Activated naive CD8-positive, alpha-beta T cell treated with anti-CD3 and anti-CD28 coated beads, Interleukin-2, amount 10 ng/mL, durations not matched to agents 7 days and 5 days (primary cell): ENCODE measurements at regions not wholly inside any gene's neighbourhood (a gene's known extent, or its start where the extent isn't known, plus 50 kb on each side); places are given as distances from the start of the nearest gene placed in this dataset.
"Not testable (repeated sequence)": the region's sequence is repeated elsewhere in the genome, so short reads cannot be mapped to it uniquely, and the experiment has no call there.

Experiments
- ATAC-seq: fragments of 150-1000 bp; cut with Tn5 transposase; one replicate; pipeline ENCODE4 v1.10.0; 2021; ENCODE audit warnings: low read depth, moderate library complexity
- POLR2A ChIA-PET: fragments of 350-600 bp; sonication (Branson Sonifier 250); formaldehyde crosslinking; loops from one replicate; lab custom pipeline; 2021; ENCODE audit warnings: antibody characterized with exemption; lab: Charles Lee
- DNase-seq: peaks from one replicate; pipeline ENCODE4 v3.0.0; 2021
- H3K27ac Mint-ChIP-seq: one replicate; pipeline ENCODE4 v1.8.0; 2022; ENCODE audit warnings: mild to moderate bottlenecking, mixed read lengths
- H3K27me3 Mint-ChIP-seq: one replicate; pipeline ENCODE4 v1.8.0; 2022; ENCODE audit warnings: mild to moderate bottlenecking, moderate library complexity, mixed read lengths
- H3K36me3 Mint-ChIP-seq: one replicate; pipeline ENCODE4 v1.8.0; 2021; ENCODE audit warnings: mild to moderate bottlenecking, mixed read lengths
- H3K4me1 Mint-ChIP-seq: one replicate; pipeline ENCODE4 v1.8.0; 2021; ENCODE audit warnings: mixed read lengths
- H3K4me3 Mint-ChIP-seq: one replicate; pipeline ENCODE4 v1.8.0; 2022; ENCODE audit warnings: mild to moderate bottlenecking, moderate library complexity, mixed read lengths
- H3K9me3 Mint-ChIP-seq: one replicate; pipeline ENCODE4 v1.8.0; 2021; ENCODE audit warnings: mixed read lengths

DNA sequence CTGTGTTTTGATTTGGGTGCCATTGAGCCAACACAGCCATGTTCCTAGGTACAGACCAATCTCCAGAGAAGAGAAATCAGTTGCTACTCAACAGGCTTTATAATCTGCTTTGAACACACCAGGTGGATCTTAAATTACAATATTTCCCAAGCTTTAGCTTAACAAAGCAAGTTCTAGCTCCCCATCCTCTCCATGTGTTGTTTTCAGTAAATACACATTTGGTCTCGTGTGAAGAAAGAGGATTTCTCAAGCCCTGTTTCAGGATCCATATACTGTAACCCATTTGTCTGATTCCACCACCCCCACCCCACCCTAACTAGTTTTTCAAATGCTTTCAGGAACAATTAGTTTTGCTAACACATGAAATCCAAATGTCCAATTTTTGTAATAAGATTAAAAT lies 109.6 kb upstream of the NIPBL start:
- POLR2A ChIA-PET: no interaction called here
- Mint-ChIP-seq H3K4me1 (no peaks in the 10 kb centered on the region), H3K27me3 (peaks cover 2% of the 10 kb centered on the region), H3K9me3 (peaks cover 5% of the 10 kb centered on the region), H3K27ac (no peak overlapping the region), H3K36me3 (no peaks in the 10 kb centered on the region), H3K4me3 (no peak overlapping the region)
- no peak for DNase-seq
- no peak for ATAC-seq

DNA sequence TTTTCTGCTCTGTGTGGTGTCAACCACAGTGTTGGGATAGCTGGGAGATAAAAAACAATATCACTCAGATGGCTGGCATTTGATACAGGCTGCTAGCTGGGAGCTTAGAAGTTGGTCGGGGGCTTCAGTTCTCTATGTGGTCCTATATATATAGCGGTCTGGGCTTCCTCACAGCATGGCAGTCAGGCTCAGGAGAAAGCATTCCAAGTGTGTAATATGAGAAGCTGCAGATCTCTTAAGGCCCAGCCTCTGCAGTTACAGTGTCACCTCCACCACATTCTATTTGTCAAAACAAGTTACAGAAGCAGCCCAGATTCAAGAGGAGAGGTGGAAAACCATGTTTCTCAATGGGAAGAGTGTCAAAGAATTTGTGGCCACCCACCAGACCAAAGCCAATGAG lies 108.1 kb upstream of the NIPBL start:
- ATAC-seq: no peak
- H3K27me3 Mint-ChIP-seq: peaks cover 2% of the 10 kb centered on the region
- POLR2A ChIA-PET: no interaction called here
- no peaks in the 10 kb centered on the region for H3K4me1 Mint-ChIP-seq
- no peaks in the 10 kb centered on the region for H3K36me3 Mint-ChIP-seq
- H3K4me3 Mint-ChIP-seq: no peak overlapping the region
- no peak for DNase-seq
- H3K9me3 Mint-ChIP-seq: peaks cover 5% of the 10 kb centered on the region
- no peak overlapping the region for H3K27ac Mint-ChIP-seq

DNA sequence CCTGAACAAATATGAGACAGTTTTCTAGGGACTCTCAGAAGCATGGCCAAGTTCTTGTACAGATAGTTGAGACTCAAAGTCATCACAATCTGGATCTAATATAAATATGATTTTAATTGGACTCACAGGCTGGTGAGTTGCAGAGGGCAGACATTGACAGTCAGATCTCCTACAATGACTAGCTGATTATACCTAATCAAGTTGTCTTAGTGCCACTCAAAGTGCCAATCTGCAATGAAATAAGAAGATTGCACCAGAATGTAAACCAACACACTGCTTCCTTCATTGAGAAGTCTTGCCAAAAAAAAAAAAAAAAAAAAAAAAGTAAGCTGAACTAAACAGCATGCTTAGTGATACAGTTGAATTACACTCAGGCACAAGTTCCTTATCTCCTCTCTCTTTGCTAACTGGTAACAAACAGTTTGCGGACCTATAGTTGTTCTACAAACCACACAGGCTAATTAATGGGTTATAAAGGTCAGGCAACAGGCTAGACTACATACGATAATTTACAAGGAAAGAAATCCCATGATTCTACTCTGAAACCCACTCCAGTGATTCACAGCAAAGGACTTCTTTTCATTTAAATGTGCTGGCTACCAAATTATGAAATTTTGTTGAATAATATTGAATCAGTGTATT lies 107.3 kb upstream of the NIPBL start:
- DNase-seq: no peak
- Mint-ChIP-seq H3K27me3 (peaks cover 2% of the 10 kb centered on the region), H3K27ac (no peak overlapping the region), H3K9me3 (peaks cover 5% of the 10 kb centered on the region), H3K4me1 (no peaks in the 10 kb centered on the region), H3K4me3 (no peak overlapping the region), H3K36me3 (no peaks in the 10 kb centered on the region)
- POLR2A ChIA-PET: no interaction called here
- ATAC-seq: no peak

DNA sequence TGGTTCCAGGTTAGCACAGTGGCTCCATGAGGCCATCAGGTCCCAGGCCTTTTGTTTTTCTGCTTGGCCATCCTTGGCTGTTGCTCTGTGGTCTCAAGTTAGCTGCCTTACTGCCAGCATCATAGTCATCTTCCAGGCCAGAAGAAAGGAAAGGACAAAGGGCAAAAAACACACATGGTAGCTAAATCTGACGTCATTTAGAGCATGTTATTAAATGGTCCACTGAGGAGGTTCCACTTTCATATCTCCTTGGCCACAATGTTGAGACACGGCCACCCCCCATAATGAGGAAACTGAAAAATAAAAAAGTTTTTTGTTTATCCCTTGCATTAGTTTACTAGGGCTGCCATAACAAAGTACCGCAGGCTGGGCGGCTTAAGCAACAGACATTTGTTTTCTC lies 106.4 kb upstream of the NIPBL start:
- Mint-ChIP-seq H3K4me1 (no peaks in the 10 kb centered on the region), H3K36me3 (no peaks in the 10 kb centered on the region), H3K9me3 (peaks cover 5% of the 10 kb centered on the region), H3K4me3 (no peak overlapping the region), H3K27ac (no peak overlapping the region), H3K27me3 (peaks cover 2% of the 10 kb centered on the region)
- POLR2A ChIA-PET: no interaction called here
- ATAC-seq: no peak
- no peak for DNase-seq

DNA sequence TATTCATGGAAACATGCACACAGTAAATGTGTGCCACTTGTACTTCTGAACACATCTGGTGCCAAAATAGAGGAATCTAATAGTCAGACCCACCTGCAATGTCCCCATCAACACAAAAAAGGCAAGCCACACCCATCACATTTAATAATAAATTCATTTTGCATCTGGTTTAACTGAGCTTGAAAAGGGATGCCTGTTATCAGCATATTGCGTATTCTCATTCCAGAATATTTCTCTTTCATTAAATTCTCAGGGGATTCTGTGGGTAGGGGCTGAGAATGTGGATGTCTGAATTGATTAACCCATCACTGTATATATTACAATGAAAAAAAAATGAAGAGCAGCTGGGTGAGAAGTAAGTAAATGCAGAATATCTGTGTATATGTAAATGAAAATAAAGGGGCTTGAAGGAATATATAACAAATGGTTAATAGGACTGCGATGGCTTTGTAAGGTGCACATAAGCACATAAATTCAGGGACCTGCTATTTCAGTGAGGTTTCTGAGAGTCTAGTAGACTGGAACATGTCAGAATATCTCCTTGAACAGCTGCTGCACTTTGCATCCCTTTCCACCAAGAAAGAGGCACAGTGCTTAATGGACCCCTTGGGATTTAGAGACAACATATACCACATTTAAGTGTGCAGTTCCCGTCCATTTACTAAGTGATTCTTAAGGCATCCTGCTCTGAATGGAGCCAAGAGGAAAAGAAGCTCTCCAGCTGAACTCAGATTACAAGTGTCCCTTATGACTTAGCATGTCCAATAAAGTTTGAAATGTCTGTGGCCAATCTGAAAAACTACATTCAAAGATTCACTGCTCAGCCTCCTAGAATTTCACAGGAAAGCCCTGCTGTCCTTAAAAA lies 104.1 kb upstream of the NIPBL start:
- peaks cover 2% of the 10 kb centered on the region for H3K27me3 Mint-ChIP-seq
- H3K36me3 Mint-ChIP-seq: no peaks in the 10 kb centered on the region
- H3K9me3 Mint-ChIP-seq: no peaks in the 10 kb centered on the region
- H3K4me3 Mint-ChIP-seq: no peak overlapping the region
- no peak for DNase-seq
- ATAC-seq: no peak
- no peak overlapping the region for H3K27ac Mint-ChIP-seq
- no peaks in the 10 kb centered on the region for H3K4me1 Mint-ChIP-seq
- POLR2A ChIA-PET: no interaction called here

DNA sequence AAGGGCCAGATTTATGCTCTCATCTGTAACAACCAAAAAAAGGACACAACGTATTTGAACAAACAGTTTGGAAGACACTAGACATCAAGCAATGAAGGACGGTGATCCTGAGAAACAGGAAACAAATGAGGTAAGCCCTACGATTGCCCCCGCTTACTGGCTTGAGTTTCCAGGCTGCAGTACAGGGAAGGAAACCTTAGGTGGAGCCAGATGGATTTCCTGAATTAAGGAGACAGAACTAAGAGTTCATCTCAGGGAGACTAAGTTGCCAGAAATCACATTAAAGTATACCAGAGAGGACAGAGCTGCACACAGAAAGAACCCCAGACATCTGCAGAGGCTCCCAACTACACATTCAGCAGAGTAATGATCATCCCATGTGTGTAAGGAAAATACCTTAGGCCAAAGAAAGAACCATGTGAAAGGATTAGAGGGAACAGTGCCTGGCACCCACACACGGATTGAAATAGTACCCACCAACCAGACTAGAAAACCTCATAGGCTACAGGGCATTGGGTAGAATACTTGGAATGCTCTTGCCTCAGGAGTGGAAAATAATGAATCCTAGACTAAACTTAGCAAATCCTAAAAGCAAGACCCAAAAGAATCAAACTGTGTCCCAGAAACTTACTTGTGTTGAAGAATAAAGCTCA lies 99.3 kb upstream of the NIPBL start:
- ATAC-seq (no peak), DNase-seq (no peak)
- POLR2A ChIA-PET: no interaction called here
- Mint-ChIP-seq H3K36me3 (no peaks in the 10 kb centered on the region), H3K4me3 (no peak overlapping the region), H3K9me3 (peaks cover 2% of the 10 kb centered on the region), H3K27me3 (peaks cover 7% of the 10 kb centered on the region), H3K27ac (no peak overlapping the region), H3K4me1 (no peaks in the 10 kb centered on the region)

DNA sequence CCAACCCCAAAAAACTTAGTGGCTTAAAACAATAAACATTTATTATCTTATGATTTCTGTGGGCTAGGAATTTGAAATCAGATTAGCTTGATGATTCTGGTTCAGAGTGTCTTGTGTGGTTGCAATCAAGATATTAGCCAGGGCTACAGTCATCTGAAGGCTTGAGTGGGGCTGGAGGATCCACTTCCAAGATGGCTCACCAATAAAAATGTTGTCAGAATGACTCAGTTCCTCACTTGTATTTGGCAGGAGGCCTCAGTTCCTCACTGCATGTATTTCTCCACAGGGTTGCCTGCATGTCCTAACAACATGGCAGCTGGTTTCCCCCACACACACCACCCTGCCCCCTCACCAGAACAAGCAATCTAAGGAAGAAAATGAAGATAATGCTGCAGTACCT lies 98.2 kb upstream of the NIPBL start:
- POLR2A ChIA-PET: no interaction called here
- H3K27ac Mint-ChIP-seq: no peak overlapping the region

DNA sequence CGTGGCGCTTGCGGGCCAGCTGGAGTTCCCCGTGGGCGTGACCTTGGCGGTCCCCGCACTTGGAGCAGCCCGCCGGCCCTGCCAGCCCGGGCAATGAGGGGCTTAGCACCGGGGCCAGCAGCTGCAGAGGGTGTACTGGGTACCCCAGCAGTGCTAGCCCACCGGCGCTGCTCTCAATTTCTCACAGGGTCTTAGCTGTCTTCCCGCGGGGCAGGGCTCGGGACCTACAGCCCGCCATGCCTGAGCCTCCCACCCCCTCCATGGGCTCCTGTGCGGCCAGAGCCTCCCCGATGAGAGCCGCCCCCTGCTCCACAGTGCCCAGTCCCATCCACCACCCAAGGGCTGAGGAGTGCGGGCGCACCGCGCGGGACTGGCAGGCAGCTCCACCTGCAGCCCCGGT lies 94.0 kb upstream of the NIPBL start:
- H3K27ac Mint-ChIP-seq, H3K4me3 Mint-ChIP-seq, H3K36me3 Mint-ChIP-seq, H3K4me1 Mint-ChIP-seq, H3K27me3 Mint-ChIP-seq, H3K9me3 Mint-ChIP-seq, ATAC-seq, POLR2A ChIA-PET, DNase-seq: not testable (repeated sequence)

More for the DNA sequence above, 98.2 kb upstream of the NIPBL start:
- ATAC-seq: no peak
- Mint-ChIP-seq H3K36me3 (no peaks in the 10 kb centered on the region), H3K9me3 (peaks cover 2% of the 10 kb centered on the region), H3K27me3 (peaks cover 7% of the 10 kb centered on the region), H3K4me3 (no peak overlapping the region), H3K4me1 (no peaks in the 10 kb centered on the region)
- no peak for DNase-seq

DNA sequence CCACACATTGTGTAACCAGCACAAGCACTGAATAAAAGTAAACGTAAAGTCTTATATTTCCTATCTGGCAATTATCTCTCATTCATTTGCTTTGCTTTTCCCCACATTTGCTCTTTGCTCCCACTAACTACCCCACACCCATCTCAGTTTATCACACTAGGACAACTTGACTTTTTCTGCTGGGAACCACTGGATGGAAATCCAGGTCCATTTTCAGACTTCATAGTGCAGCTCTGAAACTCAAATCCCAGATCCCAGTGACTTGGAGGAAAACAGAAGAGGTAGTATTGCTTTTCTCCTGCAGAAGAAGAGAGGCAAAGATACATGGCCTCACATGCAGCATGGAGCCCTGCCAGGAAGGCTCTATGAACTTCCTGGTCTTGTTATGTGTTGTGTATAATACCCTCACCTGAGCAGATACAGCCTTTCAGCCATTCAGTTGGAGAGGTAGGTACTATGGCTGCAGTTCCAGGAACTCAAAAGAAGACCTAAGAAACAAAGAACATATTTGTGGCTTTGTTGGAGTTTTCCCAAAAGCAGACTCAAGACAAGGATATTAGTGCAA lies 90.0 kb upstream of the NIPBL start:
- POLR2A ChIA-PET: no interaction called here
- ATAC-seq: no peak
- Mint-ChIP-seq H3K4me3 (no peak overlapping the region), H3K4me1 (no peaks in the 10 kb centered on the region), H3K27ac (no peak overlapping the region), H3K36me3 (no peaks in the 10 kb centered on the region), H3K27me3 (peaks cover 8% of the 10 kb centered on the region), H3K9me3 (no peaks in the 10 kb centered on the region)
- no peak for DNase-seq

DNA sequence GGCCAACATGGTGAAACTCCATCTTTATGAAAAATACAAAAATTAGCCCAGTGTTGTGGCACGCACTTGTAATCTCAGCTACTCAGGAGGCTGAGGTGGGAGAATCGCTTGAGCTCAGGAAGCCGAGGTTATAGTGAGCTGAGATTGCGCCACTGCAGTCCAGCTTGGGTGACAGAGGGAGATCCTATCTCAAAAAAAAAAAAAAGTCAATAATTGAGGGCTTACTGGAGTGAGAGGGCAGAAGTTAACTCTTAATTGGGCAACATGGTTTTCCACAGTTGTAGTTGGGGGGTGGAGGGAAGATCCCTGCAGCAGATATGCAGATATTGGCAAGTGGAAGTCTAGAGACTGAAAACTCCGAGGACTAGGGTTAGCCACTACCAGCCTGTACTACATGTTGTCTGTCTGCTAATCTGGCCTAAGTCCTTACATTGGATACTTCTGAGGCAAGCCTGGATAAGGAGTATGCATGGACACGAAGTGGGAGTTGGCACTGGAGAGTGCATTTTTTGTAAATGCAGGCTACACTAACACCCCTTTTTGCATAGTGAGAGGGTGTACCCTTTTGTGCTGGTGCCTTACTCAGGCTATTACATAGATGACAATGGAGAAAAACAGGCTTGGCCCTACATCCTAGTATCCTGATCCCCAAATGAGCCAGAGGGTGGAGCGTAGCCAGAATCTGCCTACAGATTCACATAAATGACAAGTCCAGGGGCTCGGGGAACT lies 89.0 kb upstream of the NIPBL start:
- H3K27ac Mint-ChIP-seq: no peak overlapping the region
- H3K36me3 Mint-ChIP-seq: no peaks in the 10 kb centered on the region
- ATAC-seq (no peak), DNase-seq (no peak)
- no peaks in the 10 kb centered on the region for H3K9me3 Mint-ChIP-seq
- H3K4me3 Mint-ChIP-seq: no peak overlapping the region
- H3K27me3 Mint-ChIP-seq: peaks cover 8% of the 10 kb centered on the region
- no peaks in the 10 kb centered on the region for H3K4me1 Mint-ChIP-seq
- POLR2A ChIA-PET: no interaction called here

DNA sequence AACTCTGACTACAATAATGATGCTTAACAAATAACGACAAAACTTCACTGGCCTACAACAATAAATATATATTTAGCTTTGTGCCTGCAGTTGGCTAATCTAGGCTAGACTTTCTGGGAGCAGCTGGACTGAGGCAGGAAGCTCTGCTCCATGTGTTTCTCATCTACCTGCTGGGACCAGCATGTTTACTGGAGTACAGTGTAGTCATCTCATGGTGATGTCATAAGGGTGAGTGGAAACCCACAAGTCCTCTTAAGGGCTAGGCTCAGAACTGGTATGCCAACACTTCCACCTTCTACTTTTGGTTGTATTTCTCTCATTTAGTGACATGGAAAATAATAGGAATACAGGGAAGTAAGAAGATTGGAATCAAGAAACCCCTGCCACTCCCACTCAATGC lies 85.7 kb upstream of the NIPBL start:
- H3K27me3 Mint-ChIP-seq: peaks cover 10% of the 10 kb centered on the region
- no peaks in the 10 kb centered on the region for H3K4me1 Mint-ChIP-seq
- H3K27ac Mint-ChIP-seq: no peak overlapping the region
- no peaks in the 10 kb centered on the region for H3K36me3 Mint-ChIP-seq
- DNase-seq (no peak), ATAC-seq (no peak)
- POLR2A ChIA-PET: no interaction called here
- no peak overlapping the region for H3K4me3 Mint-ChIP-seq
- no peaks in the 10 kb centered on the region for H3K9me3 Mint-ChIP-seq

DNA sequence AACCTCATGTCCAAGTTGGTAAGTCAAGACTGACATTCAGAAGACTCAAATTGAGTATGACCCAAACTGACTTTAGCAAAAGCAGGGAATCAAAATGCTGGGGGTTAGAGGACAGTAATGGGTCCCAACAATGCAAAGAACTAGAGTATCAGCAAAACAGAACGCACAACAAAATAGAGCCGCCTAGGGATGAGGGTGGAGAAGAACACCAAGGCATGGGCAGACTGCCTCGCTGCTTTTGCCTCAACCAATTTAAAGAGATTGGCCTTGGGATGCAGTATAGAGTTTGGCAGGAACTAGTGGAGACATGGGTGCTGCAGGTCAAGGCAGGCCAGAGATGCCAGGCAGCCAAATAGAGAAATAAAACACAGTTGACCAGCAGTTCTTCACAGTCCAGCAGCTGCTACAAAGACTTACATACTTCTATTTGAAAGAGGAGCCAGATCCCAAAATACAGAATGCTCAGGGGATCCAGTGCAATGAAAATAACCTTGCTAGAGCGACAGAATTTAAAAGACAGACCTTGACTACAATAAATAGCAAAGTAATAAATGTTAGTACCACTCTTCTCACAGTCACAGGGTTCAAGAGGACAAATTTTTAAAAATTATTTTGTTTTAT lies 83.9 kb upstream of the NIPBL start:
- Mint-ChIP-seq H3K4me1 (no peaks in the 10 kb centered on the region), H3K27ac (no peak overlapping the region), H3K4me3 (no peak overlapping the region), H3K27me3 (peaks cover 9% of the 10 kb centered on the region), H3K9me3 (no peaks in the 10 kb centered on the region), H3K36me3 (no peaks in the 10 kb centered on the region)
- POLR2A ChIA-PET: no interaction called here
- ATAC-seq (no peak), DNase-seq (no peak)

DNA sequence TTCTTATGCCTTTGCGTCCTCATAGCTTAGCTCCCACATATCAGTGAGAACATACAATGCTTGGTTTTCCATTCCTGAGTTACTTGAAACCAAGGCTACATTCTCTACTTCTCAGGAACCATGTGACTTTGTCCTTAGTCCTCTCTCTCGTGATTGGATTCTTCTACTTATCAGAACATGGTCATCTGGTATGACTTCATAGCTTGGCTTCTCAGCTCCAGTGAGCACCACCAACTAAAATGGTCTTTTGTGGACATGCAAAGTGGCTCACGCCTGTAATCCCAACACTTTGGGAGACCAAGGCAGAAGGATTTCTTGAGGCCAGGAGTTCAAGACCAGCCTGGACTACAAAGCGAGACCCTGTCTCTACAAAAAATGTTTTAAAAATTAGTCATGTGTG lies 81.2 kb upstream of the NIPBL start:
- Mint-ChIP-seq H3K27ac (no peak overlapping the region), H3K4me3 (no peak overlapping the region), H3K27me3 (peaks cover 10% of the 10 kb centered on the region), H3K36me3 (no peaks in the 10 kb centered on the region), H3K9me3 (no peaks in the 10 kb centered on the region), H3K4me1 (no peaks in the 10 kb centered on the region)
- no peak for ATAC-seq
- DNase-seq: no peak
- POLR2A ChIA-PET: interaction anchor here (0.6 kb wide), 1 partner anchor 232 kb away, joined by 3 read pairs; no protein-coding TSS in a partner anchor
